ENCODE measurements at regions not wholly inside any gene's neighbourhood (a gene's known extent, or its start where the extent isn't known, plus 50 kb on each side); places are given as distances from the start of the nearest gene placed in this dataset.

DNA sequence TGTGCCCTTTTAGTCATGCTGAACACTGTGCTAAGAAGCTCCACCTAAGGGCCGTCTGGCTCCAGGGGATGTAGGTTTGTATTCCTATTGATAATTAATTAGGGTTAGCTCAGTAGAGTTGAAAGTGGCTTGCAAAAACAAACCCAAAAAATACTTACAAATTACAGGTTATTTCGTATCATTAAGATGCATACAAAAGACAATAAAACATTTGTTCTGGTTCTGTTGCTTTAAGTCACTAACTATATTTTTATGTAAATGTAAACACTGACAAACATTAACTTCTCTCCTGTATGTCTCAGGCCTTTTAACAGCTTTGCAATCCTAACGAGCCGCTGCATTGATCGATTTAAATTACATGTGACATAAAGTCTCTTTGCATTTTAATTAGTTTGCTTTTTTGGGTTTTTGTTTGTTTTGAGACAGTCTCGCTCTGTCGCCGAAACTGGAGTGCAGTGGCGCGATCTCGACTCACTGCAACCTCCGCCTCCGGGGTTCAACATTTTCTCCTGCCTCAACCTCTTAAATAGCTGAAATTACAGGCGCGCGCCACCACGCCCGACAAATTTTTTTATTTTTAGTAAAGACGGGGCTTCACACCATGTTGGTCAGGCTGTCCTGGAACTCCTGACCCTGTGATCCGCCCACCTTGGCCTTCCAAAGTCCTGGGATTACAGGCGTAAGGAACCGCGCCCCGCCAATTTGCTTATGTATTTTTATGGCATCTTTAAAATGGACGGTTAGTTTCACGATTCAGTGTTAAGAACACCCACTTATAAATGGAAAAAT, 110.9 kb downstream of the HFE start:
- no peak for DNase-seq (ENCODE audit: low read depth)

DNA sequence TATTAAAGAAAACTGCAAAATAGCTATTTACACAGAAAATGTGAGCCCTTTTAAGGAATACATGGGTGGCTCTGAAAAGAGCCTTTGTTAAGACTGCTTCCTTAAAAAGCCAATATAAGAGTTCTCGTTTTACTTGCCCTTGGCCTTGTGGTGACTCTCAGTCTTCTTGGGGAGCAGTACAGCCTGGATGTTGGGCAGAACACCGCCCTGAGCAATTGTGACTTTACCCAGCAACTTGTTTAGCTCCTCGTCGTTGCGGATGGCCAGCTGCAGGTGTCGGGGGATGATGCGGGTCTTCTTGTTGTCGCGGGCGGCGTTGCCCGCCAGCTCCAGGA, 111.5 kb downstream of the HFE start:
- no peak for DNase-seq (ENCODE audit: low read depth)

DNA sequence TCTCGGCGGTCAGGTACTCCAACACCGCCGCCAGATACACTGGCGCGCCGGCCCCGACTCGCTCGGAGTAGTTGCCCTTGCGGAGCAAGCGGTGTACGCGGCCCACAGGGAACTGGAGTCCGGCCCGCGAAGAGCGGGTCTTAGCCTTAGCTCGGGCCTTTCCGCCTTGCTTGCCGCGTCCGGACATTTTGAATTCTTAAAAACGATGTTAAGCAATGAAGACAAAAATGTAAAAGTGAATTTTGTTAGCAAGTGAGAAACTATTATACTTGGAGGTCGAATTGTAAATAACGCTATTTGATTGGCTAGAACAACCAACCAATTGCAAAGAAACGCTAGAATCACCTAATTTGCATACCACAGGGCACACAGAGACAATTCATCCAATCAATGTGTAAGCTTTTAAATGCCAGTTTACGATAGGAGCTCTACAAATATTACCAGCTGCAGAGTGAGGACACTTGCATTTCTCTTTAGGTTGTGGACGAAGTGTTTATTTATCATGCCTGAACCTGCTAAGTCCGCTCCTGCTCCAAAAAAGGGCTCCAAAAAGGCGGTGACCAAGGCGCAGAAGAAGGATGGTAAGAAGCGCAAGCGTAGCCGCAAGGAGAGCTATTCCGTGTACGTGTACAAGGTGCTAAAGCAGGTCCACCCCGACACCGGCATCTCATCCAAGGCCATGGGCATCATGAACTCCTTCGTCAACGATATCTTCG, 112.0 kb downstream of the HFE start:
- DNase-seq (ENCODE audit: low read depth) = peak; percentile 51

DNA sequence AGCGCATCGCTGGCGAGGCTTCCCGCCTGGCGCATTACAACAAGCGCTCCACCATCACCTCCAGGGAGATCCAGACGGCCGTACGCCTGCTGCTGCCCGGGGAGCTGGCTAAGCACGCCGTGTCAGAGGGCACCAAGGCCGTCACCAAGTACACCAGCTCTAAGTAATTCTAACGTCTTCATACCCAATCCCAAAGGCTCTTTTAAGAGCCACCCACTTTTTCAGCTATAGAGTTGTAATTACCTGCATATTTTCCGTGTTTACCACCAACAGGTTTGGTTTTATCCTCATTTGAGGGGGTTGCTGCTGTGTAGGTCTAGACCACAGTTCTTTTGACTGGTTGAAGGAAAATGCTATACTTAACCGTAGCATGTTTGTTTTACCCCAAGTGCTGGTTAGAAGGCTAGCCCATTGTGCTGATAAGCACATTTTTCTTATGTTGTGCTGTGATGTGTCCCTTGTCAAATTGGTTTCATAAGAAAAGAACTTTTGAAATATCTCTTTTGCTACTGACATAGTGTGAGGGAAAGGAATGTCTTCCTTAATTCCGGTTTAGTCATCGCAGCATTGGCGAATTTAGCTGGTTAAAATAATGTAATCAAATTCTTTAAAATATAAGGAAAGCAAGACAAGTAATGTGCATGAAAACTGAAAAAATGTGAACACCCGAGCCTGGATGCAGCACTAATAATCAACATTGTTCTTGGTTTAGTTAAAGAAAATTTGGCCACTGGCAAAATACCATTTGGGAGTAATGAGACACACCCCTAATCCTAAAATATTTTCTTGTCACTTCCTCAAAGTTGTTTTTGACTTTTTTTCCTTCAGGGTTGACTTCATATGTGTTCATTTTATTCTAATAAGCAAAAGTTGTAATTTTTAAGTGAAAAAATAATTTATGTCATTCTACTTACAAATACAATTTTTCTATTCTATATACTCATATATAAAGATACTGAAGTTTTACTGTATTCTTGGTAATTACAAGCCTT, 112.8 kb downstream of the HFE start:
- no peak for DNase-seq (ENCODE audit: low read depth)

DNA sequence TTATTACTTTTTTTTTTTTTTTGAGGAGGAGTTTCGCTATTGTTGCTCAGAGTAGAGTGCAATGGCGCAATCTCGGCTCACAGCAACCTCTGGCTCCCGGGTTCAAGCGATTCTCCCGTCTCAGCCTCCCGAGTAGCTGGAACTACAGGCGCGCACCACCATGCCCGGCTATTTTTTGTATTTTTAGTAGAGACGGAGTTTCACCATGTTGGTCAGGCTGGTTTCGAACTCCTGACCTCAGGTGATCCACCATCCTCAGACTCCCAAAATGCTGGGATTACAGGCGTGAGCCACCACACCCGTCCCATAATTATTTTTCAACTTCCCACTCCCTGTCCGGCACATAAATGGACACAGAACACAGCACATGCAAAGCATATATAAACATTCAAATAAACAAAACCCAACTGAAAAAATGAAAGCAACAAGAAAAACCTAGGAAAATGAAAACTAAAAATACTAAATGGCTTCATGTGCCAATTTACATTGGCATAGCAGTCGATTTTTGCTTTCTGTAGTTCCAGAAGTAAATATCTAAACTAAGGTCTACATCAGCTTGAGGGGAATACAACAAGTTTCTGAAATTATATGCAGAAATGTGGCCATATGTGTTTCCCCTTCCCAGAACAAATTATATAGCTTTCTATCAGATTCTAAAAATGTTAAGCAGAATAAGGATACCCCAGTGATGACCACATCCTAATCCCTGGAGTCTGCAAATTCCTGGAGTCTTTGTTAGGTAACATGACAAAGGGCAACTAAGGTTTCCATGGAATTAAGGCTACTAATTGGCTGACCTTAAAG, 113.9 kb downstream of the HFE start:
- no peak for DNase-seq (ENCODE audit: low read depth)

DNA sequence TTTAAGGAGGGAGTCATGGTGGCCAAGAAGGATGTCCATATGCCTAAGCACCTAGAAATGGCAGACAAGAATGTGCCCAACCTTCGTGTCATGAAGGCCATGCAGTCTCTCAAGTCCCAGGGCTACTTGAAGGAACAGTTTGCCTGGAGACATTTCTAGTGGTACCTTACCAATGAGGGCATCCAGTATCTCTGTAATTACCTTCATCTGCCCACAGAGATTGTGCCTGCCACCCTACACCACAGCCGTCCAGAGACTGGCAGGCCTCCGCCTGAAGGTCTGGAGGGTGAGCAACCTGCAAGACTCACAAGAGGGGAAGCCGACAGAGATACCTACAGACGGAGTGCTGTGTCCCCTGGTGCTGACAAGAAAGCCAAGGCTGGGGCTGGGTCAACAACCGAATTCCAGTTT, 115.0 kb downstream of the HFE start:
- DNase-seq (ENCODE audit: low read depth) = no peak

DNA sequence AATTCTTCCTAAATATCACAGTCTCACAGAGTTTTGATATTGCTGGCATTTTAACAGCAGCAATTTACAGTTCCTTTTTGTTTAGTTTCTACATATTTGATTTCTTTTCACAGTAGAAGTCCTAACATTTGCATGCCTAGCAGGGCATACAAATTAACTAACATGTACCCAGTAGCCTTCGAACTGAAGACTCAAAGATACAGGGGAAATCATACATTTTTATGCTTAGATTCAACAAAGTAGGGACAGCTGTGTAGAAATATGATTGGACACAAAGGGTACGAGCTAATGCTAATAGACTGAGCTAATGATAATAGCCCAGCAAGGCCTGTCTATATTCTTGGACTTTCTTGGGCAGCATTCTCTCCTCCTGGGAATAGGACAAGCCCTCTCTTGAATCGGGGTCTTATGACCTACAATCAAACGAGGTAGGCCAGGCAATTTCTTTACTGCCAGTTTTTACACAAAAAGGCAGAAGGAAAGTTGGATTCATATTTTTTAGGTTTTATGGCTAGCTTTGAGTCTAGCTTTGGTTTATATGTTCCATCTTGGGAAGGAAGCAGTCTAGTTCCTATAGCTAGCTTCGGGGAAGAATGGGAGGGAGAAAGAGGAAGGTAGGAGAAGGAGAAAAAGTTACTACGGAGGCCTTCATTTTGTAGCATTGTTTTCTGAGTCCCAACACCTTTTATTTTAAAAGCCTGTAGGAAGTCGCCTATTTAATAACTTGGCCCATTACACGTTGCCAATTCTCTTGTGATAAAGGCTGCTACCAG, 115.8 kb downstream of the HFE start:
- DNase-seq (ENCODE audit: low read depth) = no peak

DNA sequence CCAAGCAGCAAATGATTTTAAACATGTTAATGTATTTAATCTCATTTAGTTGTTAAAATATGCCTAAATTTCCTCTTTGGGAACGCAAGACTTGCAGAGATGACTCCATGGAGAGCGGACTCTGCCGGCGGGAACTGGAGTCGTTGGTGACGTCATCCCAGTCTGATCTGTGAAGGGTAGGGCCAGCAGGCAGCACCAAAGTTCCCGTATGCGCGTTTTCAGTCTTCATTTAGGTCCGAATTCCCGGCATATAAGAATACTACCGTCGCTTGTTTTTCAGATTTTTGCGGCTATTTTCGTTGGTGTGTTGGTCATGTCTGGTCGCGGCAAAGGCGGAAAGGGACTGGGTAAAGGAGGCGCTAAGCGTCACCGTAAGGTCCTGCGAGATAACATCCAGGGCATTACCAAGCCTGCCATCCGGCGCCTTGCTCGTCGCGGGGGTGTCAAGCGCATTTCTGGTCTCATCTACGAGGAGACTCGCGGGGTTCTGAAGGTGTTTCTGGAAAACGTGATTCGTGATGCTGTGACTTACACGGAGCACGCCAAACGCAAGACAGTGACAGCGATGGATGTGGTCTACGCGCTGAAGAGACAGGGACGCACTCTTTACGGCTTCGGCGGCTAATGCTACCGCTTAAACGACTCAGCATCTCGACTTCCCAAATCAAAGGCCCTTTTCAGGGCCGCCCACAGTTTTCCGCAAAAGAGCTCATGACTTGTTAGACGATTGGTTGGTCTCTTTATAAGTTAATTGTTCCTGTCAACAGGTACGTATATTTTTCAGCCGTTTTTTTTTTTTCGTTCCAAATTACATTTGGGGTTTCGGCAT, 117.3 kb downstream of the HFE start:
- peak; percentile 66 for DNase-seq (ENCODE audit: low read depth)

DNA sequence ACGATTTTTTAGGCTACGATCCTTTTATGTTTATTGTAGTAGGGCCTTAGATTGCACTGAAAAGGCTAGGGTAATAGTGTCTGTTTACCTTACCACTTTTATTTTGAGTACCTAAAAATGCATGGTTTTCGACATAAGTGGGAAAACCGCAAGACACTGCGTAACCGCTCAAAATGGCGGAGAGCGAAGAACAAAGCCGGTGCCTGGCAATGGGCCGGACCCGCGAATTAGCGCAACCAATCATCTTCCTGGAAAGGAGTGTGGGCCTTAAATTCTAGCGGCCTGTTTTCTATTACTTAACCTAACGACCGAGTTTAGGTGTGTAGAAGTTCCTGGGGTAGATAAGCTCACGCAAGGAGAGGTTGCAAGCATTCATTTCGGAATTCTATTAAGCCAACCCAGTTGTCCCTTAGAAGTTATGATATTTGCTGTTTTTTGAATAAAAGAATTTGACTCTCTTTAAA, 118.0 kb downstream of the HFE start:
- peak; percentile 66 for DNase-seq (ENCODE audit: low read depth)

DNA sequence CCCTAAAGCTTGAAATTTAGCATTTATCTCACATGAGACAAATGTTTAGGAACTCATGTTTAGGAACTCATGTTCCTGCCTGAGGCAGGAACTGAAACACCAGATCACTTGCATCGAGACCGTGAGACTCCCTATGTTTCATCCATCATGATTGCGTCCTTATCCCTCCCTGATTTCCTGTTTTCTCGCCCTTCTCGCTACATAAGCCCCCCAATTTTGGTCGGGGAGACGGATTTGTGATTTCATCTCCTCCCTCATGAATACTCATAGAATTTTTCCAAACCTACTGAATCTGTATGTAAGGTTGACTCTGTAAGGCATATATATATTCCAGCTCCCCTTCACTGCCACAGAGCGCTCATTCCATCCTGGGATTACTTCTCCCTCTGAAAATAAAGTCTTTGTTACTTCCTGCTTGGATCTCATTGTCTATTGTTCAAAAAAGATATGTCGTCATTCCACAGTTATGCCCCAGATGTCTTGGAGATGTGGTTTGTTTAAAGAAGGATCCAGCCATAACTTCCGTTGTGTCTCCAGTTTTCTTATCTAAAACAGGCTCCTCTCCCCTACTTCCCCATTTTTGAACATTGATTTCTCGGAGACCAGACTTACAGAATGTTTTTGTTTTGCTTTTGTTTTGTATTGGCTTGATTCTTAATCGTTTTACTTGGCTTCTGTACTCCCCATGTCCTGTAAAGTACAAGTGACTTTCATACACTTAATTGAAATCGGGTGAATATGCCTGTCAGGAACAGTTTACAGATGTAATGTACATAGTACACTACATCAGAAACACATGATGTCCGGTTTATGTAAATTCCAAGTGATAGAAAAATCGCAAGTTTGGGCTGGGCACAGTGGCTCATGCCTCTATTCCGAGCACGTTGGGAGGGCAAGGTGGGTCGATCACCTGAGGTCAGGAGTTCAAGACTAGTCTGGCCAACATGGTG, 118.7 kb downstream of the HFE start:
- no peak for DNase-seq (ENCODE audit: low read depth)

DNA sequence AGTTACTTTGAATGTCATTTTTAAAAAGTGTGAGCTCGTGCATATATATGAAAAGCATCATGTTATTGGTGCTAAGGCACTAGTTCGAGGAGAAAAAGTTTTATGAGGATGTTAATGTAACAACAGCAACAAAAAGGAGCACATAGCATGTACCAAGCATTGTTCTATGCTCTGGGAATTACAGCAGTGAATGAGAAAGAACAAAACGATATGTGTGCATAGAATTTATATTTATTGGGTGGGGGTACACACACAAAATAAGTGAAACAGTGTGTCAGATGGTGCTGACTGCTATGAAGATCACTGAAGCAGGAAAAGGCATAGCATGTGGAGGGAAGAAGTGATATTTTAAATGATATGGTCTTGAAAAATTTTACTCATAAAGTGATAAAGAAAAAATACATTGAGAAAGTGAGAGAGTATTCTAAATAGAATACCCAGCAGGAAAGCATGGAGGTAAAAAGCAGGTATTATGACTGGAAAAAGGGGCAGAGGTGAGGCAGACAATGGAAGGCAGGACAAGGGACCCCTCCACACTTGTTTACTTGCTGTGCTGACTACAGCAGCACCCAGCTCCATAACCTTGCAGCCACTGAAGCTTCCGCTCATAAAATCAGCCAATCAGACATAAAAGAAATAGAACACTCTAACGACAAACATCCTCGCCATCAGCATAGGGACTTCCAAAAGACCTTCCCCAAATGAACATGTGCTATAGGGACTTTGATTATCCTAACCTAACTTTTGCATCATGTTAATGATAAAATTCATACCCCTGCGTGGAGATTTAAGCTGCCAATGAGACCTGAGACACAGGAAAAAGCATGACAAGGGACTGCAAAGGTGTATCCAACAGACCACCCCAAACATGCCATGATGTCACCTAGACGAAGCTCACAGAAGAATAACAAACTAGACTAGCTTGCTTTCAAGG, 119.9 kb downstream of the HFE start:
- no peak for DNase-seq (ENCODE audit: low read depth)

DNA sequence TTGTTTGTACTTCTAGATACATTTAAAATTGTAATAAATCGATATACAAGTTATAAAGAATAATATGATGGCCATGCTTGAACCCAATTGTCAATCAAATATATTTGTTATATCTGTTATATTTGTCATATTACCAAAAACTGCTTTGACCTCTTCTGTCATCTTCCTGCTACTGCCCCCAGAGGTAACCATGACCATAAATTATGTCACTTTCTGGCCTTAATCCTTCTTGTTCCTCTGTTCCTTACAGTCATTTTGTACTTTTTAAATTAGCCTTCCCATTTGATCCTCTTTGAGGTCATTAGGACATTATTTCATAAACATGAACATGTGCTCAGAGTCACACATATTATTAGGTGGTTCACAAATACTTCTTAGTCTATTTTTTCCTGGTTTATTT, 124.7 kb downstream of the HFE start:
- DNase-seq (ENCODE audit: low read depth) = no peak

DNA sequence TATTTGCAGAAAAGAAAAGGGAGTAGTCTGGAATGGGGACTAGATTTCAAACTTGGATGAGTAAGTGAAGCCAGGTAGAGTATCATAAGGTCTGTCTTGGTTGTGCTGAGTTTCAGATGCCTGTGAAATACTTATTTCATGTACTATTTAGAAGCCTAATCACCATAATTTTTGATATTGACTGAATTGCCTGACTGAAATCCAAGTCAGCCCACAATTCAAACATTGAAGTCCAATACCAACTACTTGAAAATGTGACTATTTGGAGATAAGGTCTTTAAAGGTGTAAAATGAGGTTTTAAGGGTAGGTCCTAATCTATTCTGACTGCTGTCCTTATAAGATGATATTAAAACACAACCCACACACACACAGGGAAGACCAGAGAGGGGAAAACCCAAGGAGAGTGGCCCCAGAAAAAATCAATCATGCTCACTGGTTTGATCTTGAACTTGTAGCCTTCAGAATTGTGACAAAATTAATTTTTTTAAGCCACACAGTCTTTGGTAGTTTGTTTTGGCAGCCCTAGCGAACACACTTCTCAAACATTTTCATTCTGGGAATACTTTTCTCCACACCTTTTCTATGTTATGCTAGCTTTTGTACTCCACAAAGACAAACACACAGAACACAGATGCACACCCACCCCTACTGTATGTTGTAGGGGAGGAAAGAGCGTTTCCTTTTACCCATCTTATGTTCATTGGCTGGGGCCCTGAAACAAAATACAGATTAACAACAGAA, 126.3 kb downstream of the HFE start:
- no peak for DNase-seq (ENCODE audit: low read depth)

DNA sequence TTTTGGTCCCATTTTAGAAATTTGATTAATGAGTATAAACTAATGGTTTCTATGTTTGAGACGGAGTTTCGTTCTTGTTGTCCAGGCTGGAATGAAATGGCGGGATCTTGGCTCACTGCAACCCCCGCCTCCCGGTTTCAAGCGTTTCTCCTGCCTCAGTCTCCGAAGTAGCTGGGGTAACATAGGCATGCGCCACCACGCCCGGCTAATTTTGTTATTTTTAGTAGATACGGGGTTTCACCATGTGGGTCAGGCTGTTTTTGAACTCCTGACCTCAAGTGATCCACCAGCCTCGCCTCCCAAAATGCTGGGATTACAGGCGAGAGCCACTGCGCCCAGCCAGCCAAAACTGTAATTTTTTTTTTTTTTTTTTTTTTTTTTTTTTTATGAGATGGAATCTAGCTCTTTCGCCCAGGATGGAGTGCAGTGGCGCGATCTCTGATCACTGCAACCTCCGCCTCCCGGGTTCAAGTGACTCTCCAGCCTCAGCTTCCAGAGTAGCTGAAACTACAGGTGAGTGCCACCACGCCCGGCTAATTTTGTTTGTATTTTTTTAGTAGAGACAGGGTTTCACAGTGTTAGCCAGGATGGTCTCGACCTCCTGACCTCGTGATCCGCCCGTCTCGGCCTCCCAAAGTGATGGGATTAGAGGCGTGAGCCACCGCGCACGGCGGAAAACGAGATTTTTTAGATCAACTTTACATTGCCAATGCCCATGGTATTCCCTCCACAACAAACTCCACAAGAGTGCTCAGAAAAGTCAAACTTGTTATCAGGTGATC, 127.8 kb downstream of the HFE start:
- DNase-seq (ENCODE audit: low read depth) = no peak

DNA sequence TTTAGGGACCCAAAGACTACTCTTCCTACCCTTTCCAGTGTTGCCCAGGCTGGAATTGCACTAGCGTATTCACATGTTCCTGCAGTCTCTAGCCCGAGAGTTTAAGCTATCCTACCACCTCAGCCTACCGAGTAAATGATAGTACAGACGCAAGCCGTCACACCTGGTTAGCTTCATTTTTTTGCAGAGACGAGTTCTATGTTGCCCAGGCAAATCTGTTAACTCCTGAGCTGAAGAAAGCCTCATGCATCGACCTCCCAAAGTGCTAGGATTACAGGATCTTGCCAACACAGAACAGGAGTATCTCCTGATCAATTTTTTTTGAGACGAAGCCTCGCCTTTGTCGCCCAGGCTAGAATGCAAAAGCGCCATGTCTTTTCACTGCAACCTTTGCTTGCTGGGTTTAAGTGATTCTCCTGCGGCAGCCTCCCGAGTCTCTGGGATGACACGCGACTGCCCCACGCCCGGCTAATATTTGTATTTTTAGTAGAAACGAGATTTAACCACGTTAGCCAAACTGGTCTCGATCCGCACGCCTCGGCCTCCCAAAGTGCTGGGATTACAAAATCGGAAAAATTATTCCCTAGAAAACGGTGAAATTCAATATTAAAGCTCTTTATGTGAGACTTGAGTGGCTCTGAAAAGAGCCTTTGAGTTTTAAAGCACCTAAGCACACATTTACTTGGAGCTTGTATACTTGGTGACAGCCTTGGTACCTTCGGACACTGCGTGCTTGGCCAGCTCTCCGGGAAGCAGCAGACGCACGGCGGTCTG, 128.5 kb downstream of the HFE start:
- no peak for DNase-seq (ENCODE audit: low read depth)
